Nephron (organoid): ENCODE measurements at regions not wholly inside any gene's neighbourhood (a gene's known extent, or its start where the extent isn't known, plus 50 kb on each side); places are given as distances from the start of the nearest gene placed in this dataset.

ENCODE experiments used
- H3K27ac Mint-ChIP-seq, 3 experiments: 2 replicates each; pipeline ENCODE4 v1.8.0; 2020; ENCODE audit warnings: mixed read lengths in 3 of 3, mild to moderate bottlenecking in 2 of 3, moderate library complexity in 1 of 3
- H3K27me3 Mint-ChIP-seq: 2 replicates; pipeline ENCODE4 v1.8.0; 2021; ENCODE audit warnings: low read depth, mild to moderate bottlenecking, moderate library complexity, mixed read lengths
- H3K36me3 Mint-ChIP-seq: 2 replicates; pipeline ENCODE4 v1.8.0; 2020; ENCODE audit warnings: low read depth, mixed read lengths
- H3K4me1 Mint-ChIP-seq: 2 replicates; pipeline ENCODE4 v1.8.0; 2020; ENCODE audit warnings: mixed read lengths
- H3K4me3 Mint-ChIP-seq, 3 experiments: 2 replicates each; pipeline ENCODE4 v1.8.0; 2020; ENCODE audit warnings: mild to moderate bottlenecking in 3 of 3, mixed read lengths in 3 of 3, moderate library complexity in 2 of 3
- H3K9me3 Mint-ChIP-seq: 2 replicates; pipeline ENCODE4 v1.8.0; 2020; ENCODE audit warnings: mixed read lengths
- CTCF ChIP-seq, 3 experiments: fragments of 200-600 bp; sonication (generic); IDR thresholded peaks; one replicate each; pipeline ENCODE4 v1.5.0; 2021; ENCODE audit warnings: antibody characterized with exemption in 3 of 3; ENCODE audit not compliant: unreplicated experiment in 3 of 3

- Mint-ChIP-seq H3K36me3 (no peaks in the 10 kb centered on the region), H3K27me3 (no peaks in the 10 kb centered on the region), H3K9me3 (no peaks in the 10 kb centered on the region), H3K4me3 (no peak overlapping the region), H3K4me1 (no peaks in the 10 kb centered on the region), H3K27ac (no peak overlapping the region)
- no peak for TF ChIP-seq CTCF (IDR thresholded peaks at IDR 0.05; ENCODE audit: unreplicated experiment in 3 of 3)
Measured at GRCh38 chr9:74125941-74126340, 371.2 kb upstream of the RORB start.

- Mint-ChIP-seq H3K36me3 (no peaks in the 10 kb centered on the region), H3K4me3 (no peak overlapping the region), H3K27me3 (no peaks in the 10 kb centered on the region), H3K27ac (no peak overlapping the region), H3K4me1 (no peaks in the 10 kb centered on the region), H3K9me3 (no peaks in the 10 kb centered on the region)
- TF ChIP-seq CTCF (IDR thresholded peaks at IDR 0.05; ENCODE audit: unreplicated experiment in 3 of 3) = no peak
Measured at GRCh38 chr9:74132986-74133385, 364.1 kb upstream of the RORB start.

- Mint-ChIP-seq H3K27me3 (no peaks in the 10 kb centered on the region), H3K27ac (no peak overlapping the region), H3K4me1 (no peaks in the 10 kb centered on the region), H3K4me3 (no peak overlapping the region), H3K9me3 (no peaks in the 10 kb centered on the region), H3K36me3 (no peaks in the 10 kb centered on the region)
- no peak for TF ChIP-seq CTCF (IDR thresholded peaks at IDR 0.05; ENCODE audit: unreplicated experiment in 3 of 3)
Measured at GRCh38 chr9:74133921-74134320, 363.2 kb upstream of the RORB start.

GRCh38 chr9:74138182-74138581 is 359.0 kb upstream of the RORB start:
- Mint-ChIP-seq H3K9me3 (no peaks in the 10 kb centered on the region), H3K36me3 (no peaks in the 10 kb centered on the region), H3K27me3 (no peaks in the 10 kb centered on the region), H3K4me3 (no peak overlapping the region), H3K4me1 (no peaks in the 10 kb centered on the region), H3K27ac (no peak overlapping the region)
- no peak for TF ChIP-seq CTCF (IDR thresholded peaks at IDR 0.05; ENCODE audit: unreplicated experiment in 3 of 3)

GRCh38 chr9:74140141-74140540 is 357.0 kb upstream of the RORB start:
- no peak overlapping the region for H3K4me3 Mint-ChIP-seq
- H3K36me3 Mint-ChIP-seq = no peaks in the 10 kb centered on the region
- no peak overlapping the region for H3K27ac Mint-ChIP-seq
- H3K9me3 Mint-ChIP-seq = no peaks in the 10 kb centered on the region
- no peak for TF ChIP-seq CTCF (IDR thresholded peaks at IDR 0.05; ENCODE audit: unreplicated experiment in 3 of 3)
- H3K4me1 Mint-ChIP-seq = no peaks in the 10 kb centered on the region
- no peaks in the 10 kb centered on the region for H3K27me3 Mint-ChIP-seq

GRCh38 chr9:74147906-74148305 is 349.2 kb upstream of the RORB start:
- H3K4me3 Mint-ChIP-seq = no peak overlapping the region
- no peaks in the 10 kb centered on the region for H3K27me3 Mint-ChIP-seq
- no peaks in the 10 kb centered on the region for H3K9me3 Mint-ChIP-seq
- no peaks in the 10 kb centered on the region for H3K36me3 Mint-ChIP-seq
- H3K4me1 Mint-ChIP-seq = no peaks in the 10 kb centered on the region
- H3K27ac Mint-ChIP-seq = no peak overlapping the region
- TF ChIP-seq CTCF (IDR thresholded peaks at IDR 0.05; ENCODE audit: unreplicated experiment in 3 of 3) = no peak
